ENCODE measurements at regions not wholly inside any gene's neighbourhood (a gene's known extent, or its start where the extent isn't known, plus 50 kb on each side); places are given as distances from the start of the nearest gene placed in this dataset.
A peak's percentile ranks its signal among the peaks of the same experiment; 100 is the strongest.

GRCh38 chr10:77710759-77711682 lies 73.4 kb upstream of the KCNMA1 start:
- DNase-seq (ENCODE audit: low spot score), result peak; percentile 87

GRCh38 chr10:77710081-77710551 lies 72.5 kb upstream of the KCNMA1 start:
- no peak for DNase-seq (ENCODE audit: low spot score)

- no peak for DNase-seq (ENCODE audit: low spot score)
These were observed 70.0 kb upstream of the KCNMA1 start for GRCh38 chr10:77707570-77707969.

GRCh38 chr10:77702166-77702565 lies 64.6 kb upstream of the KCNMA1 start:
- no peak for DNase-seq (ENCODE audit: low spot score)

- DNase-seq (ENCODE audit: low spot score), result no peak
These were observed 62.5 kb upstream of the KCNMA1 start for GRCh38 chr10:77700086-77700485.

GRCh38 chr10:77699080-77699645 lies 61.6 kb upstream of the KCNMA1 start:
- DNase-seq (ENCODE audit: low spot score), result no peak

GRCh38 chr10:77698267-77698931 lies 60.8 kb upstream of the KCNMA1 start:
- no peak for DNase-seq (ENCODE audit: low spot score)

- no peak for DNase-seq (ENCODE audit: low spot score)
These were observed 59.0 kb upstream of the KCNMA1 start for GRCh38 chr10:77696584-77696983.

GRCh38 chr10:77695186-77695585 lies 57.6 kb upstream of the KCNMA1 start:
- no peak for DNase-seq (ENCODE audit: low spot score)

- no peak for DNase-seq (ENCODE audit: low spot score)
These were observed 55.2 kb upstream of the KCNMA1 start for GRCh38 chr10:77692782-77693181.

- DNase-seq (ENCODE audit: low spot score), result no peak
These were observed 51.7 kb upstream of the KCNMA1 start for GRCh38 chr10:77689339-77689738.

GRCh38 chr10:77687621-77688020 lies 50.0 kb upstream of the KCNMA1 start:
- no peak for DNase-seq (ENCODE audit: low spot score)

All from left forelimb (tissue), 1 donor.